A673 (cell line): ENCODE measurements at regions not wholly inside any gene's neighbourhood (a gene's known extent, or its start where the extent isn't known, plus 50 kb on each side); places are given as distances from the start of the nearest gene placed in this dataset.

Source experiments
- BruUV-seq: library from RNA; stranded (reverse); fragments of 400-500 nt; replicated peaks from 2 replicates; lab custom pipeline; 2021; lab: Mats Ljungman, UMichigan
- CTCF ChIA-PET: fragments of 300-600 bp; sonication (Branson Sonifier 250); formaldehyde crosslinking; loops from one replicate; lab custom pipeline; 2022; ENCODE audit warnings: antibody characterized with exemption; lab: Charles Lee
- POLR2A ChIA-PET: fragments of 300-600 bp; sonication (Branson Sonifier 250); formaldehyde crosslinking; loops from one replicate; lab custom pipeline; 2022; ENCODE audit warnings: antibody characterized with exemption; ENCODE audit not compliant: low non-redundant PET; lab: Charles Lee
- DNase-seq: peaks from one replicate; pipeline ENCODE4 v3.0.0-alpha.2; 2015; ENCODE audit warnings: low spot score
- H3K27ac ChIP-seq: fragments of 200-600 bp; sonication (generic); 2 replicates; pipeline ENCODE4 v1.5.1; 2016; ENCODE audit warnings: mixed run types, low read depth, mild to moderate bottlenecking, mixed read lengths, antibody characterized with exemption, low read length; ENCODE audit not compliant: poor library complexity, severe bottlenecking
- H3K27me3 ChIP-seq: fragments of 200-600 bp; sonication (generic); replicated peaks from 2 replicates; pipeline ENCODE4 v1.6.1; 2017; ENCODE audit warnings: mixed run types, low read depth, mild to moderate bottlenecking, mixed read lengths, antibody characterized with exemption, low read length; ENCODE audit not compliant: insufficient read depth, poor library complexity
- H3K36me3 ChIP-seq: fragments of 200-600 bp; sonication (generic); 2 replicates; pipeline ENCODE4 v1.6.1; 2016; ENCODE audit warnings: mixed run types, mild to moderate bottlenecking, mixed read lengths, antibody characterized with exemption, low read length; ENCODE audit not compliant: insufficient read depth, poor library complexity, severe bottlenecking
- H3K4me1 ChIP-seq: fragments of 200-600 bp; sonication (generic); 2 replicates; pipeline ENCODE4 v1.6.1; 2017; ENCODE audit warnings: mixed run types, mild to moderate bottlenecking, mixed read lengths, antibody characterized with exemption, low read length; ENCODE audit not compliant: insufficient read depth, poor library complexity, severe bottlenecking
- H3K4me3 ChIP-seq: fragments of 200-600 bp; sonication (generic); 2 replicates; pipeline ENCODE4 v1.5.1; 2016; ENCODE audit warnings: low read depth, mixed run types, mild to moderate bottlenecking, mixed read lengths, low read length; ENCODE audit not compliant: poor library complexity, severe bottlenecking
- H3K9me3 ChIP-seq: fragments of 200-600 bp; sonication (generic); 2 replicates; pipeline ENCODE4 v1.6.1; 2016; ENCODE audit warnings: mixed run types, low read depth, mild to moderate bottlenecking, mixed read lengths, antibody characterized with exemption, low read length; ENCODE audit not compliant: poor library complexity, severe bottlenecking
- EZH2 ChIP-seq: fragments of 200-600 bp; sonication (generic); IDR thresholded peaks from 2 replicates; pipeline ENCODE4 v1.6.1; 2017; ENCODE audit warnings: borderline replicate concordance, low read depth, mild to moderate bottlenecking, mixed read lengths, antibody characterized with exemption, low read length; ENCODE audit not compliant: poor library complexity, severe bottlenecking
- intact Hi-C: fragments of 100-400 bp; cut with micrococcal nuclease; formaldehyde crosslinking; loops from one replicate; pipeline ENCODE4 v1.10.0; 2022; ENCODE audit not compliant: unreplicated experiment
- TF ChIP-seq, protein P1 (sequence below): fragments of 300-800, 200-600 bp; sonication (generic); conservative IDR thresholded peaks from 2 replicates; pipeline ENCODE4 v1.5.1; 2017; ENCODE audit warnings: low read depth, mild to moderate bottlenecking, antibody characterized with exemption, low read length, moderate library complexity, mixed read lengths

DNA sequence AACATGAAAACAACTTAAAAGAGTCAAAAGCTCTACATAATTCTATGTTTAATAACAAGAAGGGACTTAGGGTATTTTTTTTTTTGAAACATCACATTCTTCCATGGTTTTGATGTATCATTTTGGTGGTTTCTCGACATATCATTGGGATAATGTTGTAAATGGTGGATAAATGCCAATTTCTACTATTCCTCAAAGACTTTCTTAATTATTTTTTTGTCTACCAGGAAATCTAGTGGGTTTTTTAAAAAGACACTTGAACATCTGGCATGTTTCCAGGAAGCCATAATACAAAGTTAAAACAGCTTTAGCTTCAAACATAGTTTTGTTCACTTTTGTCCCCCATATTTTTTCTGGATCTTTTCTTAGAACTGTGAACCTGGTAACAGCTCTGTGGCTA lies 200.4 kb downstream of the DKK1 start:
- TF ChIP-seq EZH2, result no peak
- TF ChIP-seq, protein P1, sequence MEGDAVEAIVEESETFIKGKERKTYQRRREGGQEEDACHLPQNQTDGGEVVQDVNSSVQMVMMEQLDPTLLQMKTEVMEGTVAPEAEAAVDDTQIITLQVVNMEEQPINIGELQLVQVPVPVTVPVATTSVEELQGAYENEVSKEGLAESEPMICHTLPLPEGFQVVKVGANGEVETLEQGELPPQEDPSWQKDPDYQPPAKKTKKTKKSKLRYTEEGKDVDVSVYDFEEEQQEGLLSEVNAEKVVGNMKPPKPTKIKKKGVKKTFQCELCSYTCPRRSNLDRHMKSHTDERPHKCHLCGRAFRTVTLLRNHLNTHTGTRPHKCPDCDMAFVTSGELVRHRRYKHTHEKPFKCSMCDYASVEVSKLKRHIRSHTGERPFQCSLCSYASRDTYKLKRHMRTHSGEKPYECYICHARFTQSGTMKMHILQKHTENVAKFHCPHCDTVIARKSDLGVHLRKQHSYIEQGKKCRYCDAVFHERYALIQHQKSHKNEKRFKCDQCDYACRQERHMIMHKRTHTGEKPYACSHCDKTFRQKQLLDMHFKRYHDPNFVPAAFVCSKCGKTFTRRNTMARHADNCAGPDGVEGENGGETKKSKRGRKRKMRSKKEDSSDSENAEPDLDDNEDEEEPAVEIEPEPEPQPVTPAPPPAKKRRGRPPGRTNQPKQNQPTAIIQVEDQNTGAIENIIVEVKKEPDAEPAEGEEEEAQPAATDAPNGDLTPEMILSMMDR, result no peak
- CTCF ChIA-PET, result no interaction called here
- Histone ChIP-seq H3K4me1 (no peaks in the 10 kb centered on the region), H3K36me3 (no peaks in the 10 kb centered on the region), H3K27me3 (no peaks in the 10 kb centered on the region), H3K9me3 (peaks cover 21% of the 10 kb centered on the region), H3K4me3 (no peak overlapping the region), H3K27ac (no peak overlapping the region)
- intact Hi-C loops, result no loop called here
- BruUV-seq, result no TSS peak
- DNase-seq, result peak; percentile 15
- POLR2A ChIA-PET, result no interaction called here

DNA sequence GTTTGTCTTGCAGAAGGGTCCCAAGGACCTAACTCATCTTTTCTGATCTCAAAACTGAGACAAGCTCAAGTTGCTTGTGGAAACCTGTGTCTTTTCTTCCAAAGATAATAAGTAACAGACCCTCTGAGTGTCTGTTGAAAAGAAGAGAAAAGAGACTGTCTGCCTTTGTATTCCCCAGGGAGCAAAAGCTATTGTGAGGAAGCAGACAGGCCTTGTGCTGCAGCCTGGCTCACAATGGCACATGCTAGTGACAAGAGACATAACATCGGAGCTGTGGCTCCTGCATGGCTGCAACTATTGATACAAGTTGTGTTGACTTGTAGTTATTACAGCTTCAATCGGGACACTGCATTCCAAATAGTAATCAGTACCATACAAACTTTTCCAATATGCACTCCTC lies 202.9 kb downstream of the DKK1 start:
- peak; percentile 85 for DNase-seq
- intact Hi-C loops, result no loop called here
- no TSS peak for BruUV-seq
- no peaks in the 10 kb centered on the region for H3K4me1 ChIP-seq
- peaks cover 11% of the 10 kb centered on the region for H3K9me3 ChIP-seq
- H3K36me3 ChIP-seq, result no peaks in the 10 kb centered on the region
- POLR2A ChIA-PET, result no interaction called here
- no peak for TF ChIP-seq EZH2
- TF ChIP-seq, protein P1, result no peak
- CTCF ChIA-PET, result no interaction called here
- H3K4me3 ChIP-seq, result no peak overlapping the region
- H3K27me3 ChIP-seq, result no peaks in the 10 kb centered on the region
- H3K27ac ChIP-seq, result no peak overlapping the region

- CTCF ChIA-PET, result no interaction called here
- intact Hi-C loops, result no loop called here
- TF ChIP-seq, protein P1, result no peak
- no peak for TF ChIP-seq EZH2
Measured at GRCh38 chr10:52523696-52524095, 209.6 kb downstream of the DKK1 start.

More at GRCh38 chr10:52523696-52524095, 209.6 kb downstream of the DKK1 start:
- DNase-seq, result no peak
- no TSS peak for BruUV-seq
- Histone ChIP-seq H3K4me1 (no peaks in the 10 kb centered on the region), H3K4me3 (no peak overlapping the region), H3K9me3 (no peaks in the 10 kb centered on the region), H3K27me3 (no peaks in the 10 kb centered on the region), H3K36me3 (no peaks in the 10 kb centered on the region), H3K27ac (no peak overlapping the region)
- POLR2A ChIA-PET, result no interaction called here
